ENCODE measurements at regions not wholly inside any gene's neighbourhood (a gene's known extent, or its start where the extent isn't known, plus 50 kb on each side); places are given as distances from the start of the nearest gene placed in this dataset.

GRCh38 chr3:30347679-30348216, 258.7 kb upstream of the TGFBR2 start:
- intact Hi-C loops (cut with DNase I), result loop anchor here (10.0 kb wide), 1 partner anchor 83 kb away; no protein-coding TSS in a partner anchor
- no peak for DNase-seq
- Histone ChIP-seq H3K4me3 (no peak overlapping the region), H3K27me3 (no peaks in the 10 kb centered on the region), H3K9me3 (no peaks in the 10 kb centered on the region), H3K36me3 (no peaks in the 10 kb centered on the region), H3K27ac (no peak overlapping the region), H3K4me1 (peaks cover 0 to 23% (median 17%) of the 10 kb centered on the region in 4 donors)
- no peak for TF ChIP-seq POLR2AphosphoS5 (IDR thresholded peaks at IDR 0.05)
- no peak for TF ChIP-seq EP300 (IDR thresholded peaks at IDR 0.05)
- no peak for TF ChIP-seq POLR2A (IDR thresholded peaks at IDR 0.05)
- TF ChIP-seq CTCF (IDR thresholded peaks at IDR 0.05), result no peak
- WGBS, 2 donors, result 32 to 84% methylated on average over 1 of the region's 1 CpG

- Histone ChIP-seq H3K27ac (peak overlapping the region in 3 of 4 donors; percentile 40 to 56 (median 48)), H3K27me3 (no peaks in the 10 kb centered on the region), H3K4me3 (no peak overlapping the region), H3K9me3 (no peaks in the 10 kb centered on the region), H3K4me1 (peaks cover 0 to 25% (median 22%) of the 10 kb centered on the region in 4 donors), H3K36me3 (no peaks in the 10 kb centered on the region)
- WGBS, 2 donors, result 87 to 93% methylated on average over 3 of the region's 3 CpGs
- TF ChIP-seq CTCF (IDR thresholded peaks at IDR 0.05) (no peak), POLR2A (IDR thresholded peaks at IDR 0.05) (no peak), EP300 (IDR thresholded peaks at IDR 0.05) (no peak), POLR2AphosphoS5 (IDR thresholded peaks at IDR 0.05) (no peak)
- DNase-seq, result no peak
- intact Hi-C loops (cut with DNase I), result loop anchor here (10.0 kb wide), 1 partner anchor 85 kb away; no protein-coding TSS in a partner anchor
These were observed 256.9 kb upstream of the TGFBR2 start for GRCh38 chr3:30349507-30349906.

GRCh38 chr3:30350011-30350410, 256.4 kb upstream of the TGFBR2 start:
- Histone ChIP-seq H3K4me3 (no peak overlapping the region), H3K36me3 (no peaks in the 10 kb centered on the region), H3K4me1 (peaks cover 0 to 30% (median 27%) of the 10 kb centered on the region in 4 donors), H3K27me3 (no peaks in the 10 kb centered on the region), H3K27ac (peak overlapping the region in 3 of 4 donors; percentile 40 to 56 (median 48)), H3K9me3 (no peaks in the 10 kb centered on the region)
- 67 to 79% methylated on average over 4 of the region's 4 CpGs for WGBS, 2 donors
- TF ChIP-seq POLR2AphosphoS5 (IDR thresholded peaks at IDR 0.05), result peak in 2 of 4 donors; percentile 20 to 32
- no peak for TF ChIP-seq EP300 (IDR thresholded peaks at IDR 0.05)
- intact Hi-C loops (cut with DNase I), result no loop called here
- DNase-seq, result no peak

GRCh38 chr3:30350901-30351300, 255.5 kb upstream of the TGFBR2 start:
- Histone ChIP-seq H3K9me3 (no peaks in the 10 kb centered on the region), H3K4me3 (no peak overlapping the region), H3K27me3 (no peaks in the 10 kb centered on the region), H3K4me1 (peaks cover 0 to 39% (median 36%) of the 10 kb centered on the region in 4 donors), H3K27ac (peak overlapping the region in 1 of 4 donors; percentile 56), H3K36me3 (no peaks in the 10 kb centered on the region)
- no peak for TF ChIP-seq EP300 (IDR thresholded peaks at IDR 0.05)
- TF ChIP-seq POLR2AphosphoS5 (IDR thresholded peaks at IDR 0.05), result no peak
- TF ChIP-seq CTCF (IDR thresholded peaks at IDR 0.05), result no peak
- TF ChIP-seq POLR2A (IDR thresholded peaks at IDR 0.05), result no peak
- intact Hi-C loops (cut with DNase I), result no loop called here
- no peak for DNase-seq
- 93 to 95% methylated on average over 2 of the region's 2 CpGs for WGBS, 2 donors

GRCh38 chr3:30352410-30353318, 253.7 kb upstream of the TGFBR2 start:
- DNase-seq, result no peak
- Histone ChIP-seq H3K27me3 (no peaks in the 10 kb centered on the region), H3K4me1 (peaks cover 0 to 54% (median 43%) of the 10 kb centered on the region in 4 donors), H3K36me3 (no peaks in the 10 kb centered on the region), H3K27ac (no peak overlapping the region), H3K4me3 (no peak overlapping the region), H3K9me3 (no peaks in the 10 kb centered on the region)
- TF ChIP-seq EP300 (IDR thresholded peaks at IDR 0.05) (no peak), POLR2AphosphoS5 (IDR thresholded peaks at IDR 0.05) (no peak), POLR2A (IDR thresholded peaks at IDR 0.05) (no peak), CTCF (IDR thresholded peaks at IDR 0.05) (no peak)
- intact Hi-C loops (cut with DNase I), result no loop called here
- 93 to 95% methylated on average over 1 of the region's 1 CpG for WGBS, 2 donors

All from sigmoid colon (tissue), 6 donors.